Mammary epithelial cell (primary cell): ENCODE measurements at regions not wholly inside any gene's neighbourhood (a gene's known extent, or its start where the extent isn't known, plus 50 kb on each side); places are given as distances from the start of the nearest gene placed in this dataset.
"Not testable (repeated sequence)": the region's sequence is repeated elsewhere in the genome, so short reads cannot be mapped to it uniquely, and the experiment has no call there.

Experiments used
- EZH2 ChIP-seq: IDR thresholded peaks from 2 replicates; pipeline ENCODE4 v1.6.1; 2012; ENCODE audit warnings: low read length, inconsistent platforms, borderline replicate concordance
- TF ChIP-seq, protein P1 (sequence below), 2 donors: IDR thresholded peaks in 1 of 2; conservative IDR thresholded peaks in 1 of 2; 2 replicates each; pipeline ENCODE4 v1.5.1; 2011 to 2012; ENCODE audit warnings: inconsistent platforms in 2 of 2, low read length in 2 of 2, mild to moderate bottlenecking in 2 of 2, control low read depth in 1 of 2, low read depth in 1 of 2; ENCODE audit not compliant: insufficient read depth in 1 of 2; ENCODE audit errors: extremely low read depth in 1 of 2

DNA sequence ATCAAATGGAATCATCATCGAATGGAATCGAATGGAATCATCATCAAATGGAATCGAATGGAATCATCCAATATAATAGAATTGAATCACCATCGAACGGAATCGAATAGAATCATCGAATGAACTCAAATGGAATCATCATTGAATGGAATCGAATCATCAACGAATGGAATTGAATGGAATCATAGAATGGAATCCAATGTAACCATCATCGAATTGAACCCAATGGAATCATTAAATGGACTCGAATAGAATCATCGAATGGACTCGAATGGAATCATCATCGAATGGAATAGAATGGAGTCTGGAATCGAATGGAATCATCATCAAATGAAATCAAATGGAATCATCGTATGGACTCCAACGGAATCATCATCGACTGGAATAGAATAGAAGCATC lies 227.0 kb downstream of the SHCBP1 start:
- TF ChIP-seq, protein P1, sequence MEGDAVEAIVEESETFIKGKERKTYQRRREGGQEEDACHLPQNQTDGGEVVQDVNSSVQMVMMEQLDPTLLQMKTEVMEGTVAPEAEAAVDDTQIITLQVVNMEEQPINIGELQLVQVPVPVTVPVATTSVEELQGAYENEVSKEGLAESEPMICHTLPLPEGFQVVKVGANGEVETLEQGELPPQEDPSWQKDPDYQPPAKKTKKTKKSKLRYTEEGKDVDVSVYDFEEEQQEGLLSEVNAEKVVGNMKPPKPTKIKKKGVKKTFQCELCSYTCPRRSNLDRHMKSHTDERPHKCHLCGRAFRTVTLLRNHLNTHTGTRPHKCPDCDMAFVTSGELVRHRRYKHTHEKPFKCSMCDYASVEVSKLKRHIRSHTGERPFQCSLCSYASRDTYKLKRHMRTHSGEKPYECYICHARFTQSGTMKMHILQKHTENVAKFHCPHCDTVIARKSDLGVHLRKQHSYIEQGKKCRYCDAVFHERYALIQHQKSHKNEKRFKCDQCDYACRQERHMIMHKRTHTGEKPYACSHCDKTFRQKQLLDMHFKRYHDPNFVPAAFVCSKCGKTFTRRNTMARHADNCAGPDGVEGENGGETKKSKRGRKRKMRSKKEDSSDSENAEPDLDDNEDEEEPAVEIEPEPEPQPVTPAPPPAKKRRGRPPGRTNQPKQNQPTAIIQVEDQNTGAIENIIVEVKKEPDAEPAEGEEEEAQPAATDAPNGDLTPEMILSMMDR (conservative IDR thresholded peaks at IDR 0.05 in 1 of 2, IDR thresholded peaks at IDR 0.05 in 1 of 2; ENCODE audit: extremely low read depth in 1 of 2, insufficient read depth in 1 of 2, low read depth in 1 of 2, low read length in 2 of 2): not testable (repeated sequence)
- TF ChIP-seq EZH2: not testable (repeated sequence)
